GM12875 (cell line): ENCODE measurements at regions not wholly inside any gene's neighbourhood (a gene's known extent, or its start where the extent isn't known, plus 50 kb on each side); places are given as distances from the start of the nearest gene placed in this dataset.
"Not testable (repeated sequence)": the region's sequence is repeated elsewhere in the genome, so short reads cannot be mapped to it uniquely, and the experiment has no call there.

Experiments
- H3K4me3 ChIP-seq: one replicate; pipeline ENCODE4 v1.5.1; 2011; ENCODE audit warnings: low read depth, low read length, control low read depth
- CTCF ChIP-seq: IDR thresholded peaks from 2 replicates; pipeline ENCODE4 v1.5.1; 2011; ENCODE audit warnings: low read depth, mild to moderate bottlenecking, control low read depth, inconsistent platforms, low read length, moderate library complexity, borderline replicate concordance; ENCODE audit not compliant: insufficient read depth

GRCh38 chr3:145024700-145025099 lies 1053.1 kb downstream of the DIPK2A start:
- no peak overlapping the region for H3K4me3 ChIP-seq
- TF ChIP-seq CTCF: no peak

- not testable (repeated sequence) for H3K4me3 ChIP-seq
Measured at GRCh38 chr3:145027186-145027585, 1055.6 kb downstream of the DIPK2A start.

GRCh38 chr3:145032791-145033190 lies 1061.2 kb downstream of the DIPK2A start:
- no peak overlapping the region for H3K4me3 ChIP-seq
- no peak for TF ChIP-seq CTCF

- TF ChIP-seq CTCF: no peak
- no peak overlapping the region for H3K4me3 ChIP-seq
Measured at GRCh38 chr3:145035682-145036081, 1064.1 kb downstream of the DIPK2A start.

GRCh38 chr3:145054055-145054454 lies 1082.4 kb downstream of the DIPK2A start:
- H3K4me3 ChIP-seq: not testable (repeated sequence)

GRCh38 chr3:145055375-145056076 lies 1083.9 kb downstream of the DIPK2A start:
- TF ChIP-seq CTCF: no peak
- no peak overlapping the region for H3K4me3 ChIP-seq

GRCh38 chr3:145058483-145058882 lies 1086.9 kb downstream of the DIPK2A start:
- no peak for TF ChIP-seq CTCF

GRCh38 chr3:145063616-145064015 lies 1092.0 kb downstream of the DIPK2A start:
- H3K4me3 ChIP-seq: no peak overlapping the region
- TF ChIP-seq CTCF: no peak

More at GRCh38 chr3:145058483-145058882, 1086.9 kb downstream of the DIPK2A start:
- H3K4me3 ChIP-seq: no peak overlapping the region
